LNCAP (cell line): ENCODE measurements at regions not wholly inside any gene's neighbourhood (a gene's known extent, or its start where the extent isn't known, plus 50 kb on each side); places are given as distances from the start of the nearest gene placed in this dataset.

Source experiments
- TF ChIP-seq, protein P1 (sequence below): fragments of 450-650 bp; IDR thresholded peaks from 2 replicates; pipeline ENCODE4 v1.5.1; 2017; ENCODE audit warnings: mild to moderate bottlenecking

DNA sequence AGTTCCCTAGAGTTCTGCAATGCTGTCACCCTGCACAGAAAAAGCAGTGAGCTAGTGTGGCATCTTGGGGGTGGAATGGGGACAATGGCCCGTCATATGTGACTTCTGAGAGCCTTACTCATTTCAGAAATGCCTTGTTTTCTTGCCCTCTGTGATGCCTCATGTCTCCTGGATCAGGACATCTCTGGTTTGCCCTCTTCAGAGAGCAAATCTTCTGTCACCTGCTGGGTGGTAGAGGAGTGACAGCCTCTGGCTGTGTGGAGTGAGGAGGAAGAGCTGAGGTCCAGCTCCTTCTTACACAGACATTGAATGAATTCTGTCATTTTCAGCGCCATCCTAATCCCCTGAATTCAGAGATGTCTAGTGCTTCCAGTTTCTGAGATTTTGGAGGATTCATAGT lies 55.6 kb upstream of the PHLPP1 start:
- TF ChIP-seq, protein P1, sequence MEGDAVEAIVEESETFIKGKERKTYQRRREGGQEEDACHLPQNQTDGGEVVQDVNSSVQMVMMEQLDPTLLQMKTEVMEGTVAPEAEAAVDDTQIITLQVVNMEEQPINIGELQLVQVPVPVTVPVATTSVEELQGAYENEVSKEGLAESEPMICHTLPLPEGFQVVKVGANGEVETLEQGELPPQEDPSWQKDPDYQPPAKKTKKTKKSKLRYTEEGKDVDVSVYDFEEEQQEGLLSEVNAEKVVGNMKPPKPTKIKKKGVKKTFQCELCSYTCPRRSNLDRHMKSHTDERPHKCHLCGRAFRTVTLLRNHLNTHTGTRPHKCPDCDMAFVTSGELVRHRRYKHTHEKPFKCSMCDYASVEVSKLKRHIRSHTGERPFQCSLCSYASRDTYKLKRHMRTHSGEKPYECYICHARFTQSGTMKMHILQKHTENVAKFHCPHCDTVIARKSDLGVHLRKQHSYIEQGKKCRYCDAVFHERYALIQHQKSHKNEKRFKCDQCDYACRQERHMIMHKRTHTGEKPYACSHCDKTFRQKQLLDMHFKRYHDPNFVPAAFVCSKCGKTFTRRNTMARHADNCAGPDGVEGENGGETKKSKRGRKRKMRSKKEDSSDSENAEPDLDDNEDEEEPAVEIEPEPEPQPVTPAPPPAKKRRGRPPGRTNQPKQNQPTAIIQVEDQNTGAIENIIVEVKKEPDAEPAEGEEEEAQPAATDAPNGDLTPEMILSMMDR, result no peak

DNA sequence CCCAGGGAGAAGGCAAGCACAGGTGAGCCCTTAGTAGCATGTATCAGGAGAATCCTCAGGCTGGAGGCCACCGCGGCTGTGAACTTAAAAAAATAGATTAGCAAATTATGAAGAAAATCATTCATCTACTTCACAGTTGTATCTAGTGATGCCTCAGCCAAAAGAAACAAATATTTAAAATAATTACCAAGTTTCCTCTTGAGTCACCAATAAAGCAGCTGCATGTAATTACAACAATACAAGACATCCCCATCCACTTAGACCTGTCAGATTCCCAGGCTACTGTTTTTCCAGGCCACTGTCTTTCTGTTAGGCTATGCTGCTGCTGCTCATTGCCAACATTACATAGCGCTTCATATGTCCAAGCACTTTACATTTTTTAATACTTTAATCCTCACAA lies 54.6 kb upstream of the PHLPP1 start:
- TF ChIP-seq, protein P1, result no peak

GRCh38 chr18:62663731-62664336 lies 51.5 kb upstream of the PHLPP1 start:
- TF ChIP-seq, protein P1, result no peak

DNA sequence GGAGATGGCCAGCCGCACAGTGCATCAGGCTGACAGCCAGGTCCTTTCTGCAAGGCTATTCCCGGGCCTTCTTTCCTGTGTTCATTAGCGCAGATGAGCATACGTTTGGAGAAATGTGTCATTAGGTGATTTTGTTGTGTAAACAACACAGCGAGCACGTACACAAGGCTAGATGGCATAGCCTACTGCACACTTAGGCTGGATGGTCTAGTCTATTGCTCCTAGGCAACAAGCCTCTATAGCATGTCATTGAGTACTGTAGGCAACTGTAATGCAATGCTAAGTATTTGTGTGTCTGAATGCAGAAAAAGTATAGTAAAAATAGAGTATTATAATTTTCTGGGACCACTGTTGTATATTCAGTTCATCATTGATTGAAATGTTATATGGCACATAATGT lies 50.9 kb upstream of the PHLPP1 start:
- TF ChIP-seq, protein P1, result no peak

DNA sequence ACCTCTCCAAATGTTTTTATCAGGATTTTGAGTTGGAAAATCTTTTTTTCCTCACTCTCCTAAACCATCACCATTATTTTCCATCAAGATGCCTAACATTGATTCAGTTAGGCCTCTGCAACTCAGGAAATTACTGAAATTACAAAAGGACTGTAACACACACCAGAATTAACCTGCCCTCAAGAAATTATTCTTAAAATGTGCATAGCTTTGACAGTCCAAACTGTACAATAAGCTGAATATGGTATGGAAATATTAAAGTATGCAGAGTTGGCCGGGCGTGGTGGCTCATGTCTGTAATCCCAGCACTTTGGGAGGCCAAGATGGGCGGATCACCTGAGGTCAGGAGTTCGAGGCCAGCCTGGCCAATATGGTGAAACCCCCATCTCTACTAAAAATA lies 50.2 kb upstream of the PHLPP1 start:
- TF ChIP-seq, protein P1, result no peak
